ENCODE measurements at regions not wholly inside any gene's neighbourhood (a gene's known extent, or its start where the extent isn't known, plus 50 kb on each side); places are given as distances from the start of the nearest gene placed in this dataset.
"Not testable (repeated sequence)": the region's sequence is repeated elsewhere in the genome, so short reads cannot be mapped to it uniquely, and the experiment has no call there.

GRCh38 chr10:22467393-22467792, 122.1 kb downstream of the SPAG6 start:
- not testable (repeated sequence) for DNase-seq

GRCh38 chr10:22468570-22469320, 123.4 kb downstream of the SPAG6 start:
- no peak for DNase-seq

- no peak for DNase-seq
Measured at GRCh38 chr10:22473044-22473443, 127.7 kb downstream of the SPAG6 start.

GRCh38 chr10:22473459-22473858, 128.2 kb downstream of the SPAG6 start:
- no peak for DNase-seq

- peak; percentile 18 for DNase-seq
Measured at GRCh38 chr10:22475651-22476600, 130.6 kb downstream of the SPAG6 start.

- DNase-seq, result no peak
Measured at GRCh38 chr10:22476601-22477321, 131.5 kb downstream of the SPAG6 start.

- no peak for DNase-seq
Measured at GRCh38 chr10:22477334-22478287, 132.3 kb downstream of the SPAG6 start.

GRCh38 chr10:22478555-22479334, 133.4 kb downstream of the SPAG6 start:
- DNase-seq, result no peak

GRCh38 chr10:22479419-22479818, 134.1 kb downstream of the SPAG6 start:
- no peak for DNase-seq

GRCh38 chr10:22481106-22481505, 135.8 kb downstream of the SPAG6 start:
- DNase-seq, result no peak

- DNase-seq, result no peak
Measured at GRCh38 chr10:22481687-22482539, 136.6 kb downstream of the SPAG6 start.

- DNase-seq, result no peak
Measured at GRCh38 chr10:22483132-22483531, 137.8 kb downstream of the SPAG6 start.

All from stimulated activated CD4-positive, alpha-beta T cell treated with anti-CD3 and anti-CD28 coated beads, Interleukin-12 subunit alpha, Interleukin-12 subunit beta, amount 100 ng/mL, for 4 hours (primary cell).